Liver (tissue), 8 donors: ENCODE measurements at regions not wholly inside any gene's neighbourhood (a gene's known extent, or its start where the extent isn't known, plus 50 kb on each side); places are given as distances from the start of the nearest gene placed in this dataset.
A peak's percentile ranks its signal among the peaks of the same experiment; 100 is the strongest.
"Not testable (repeated sequence)": the region's sequence is repeated elsewhere in the genome, so short reads cannot be mapped to it uniquely, and the experiment has no call there.

ENCODE experiments used
- DNase-seq: peaks from one replicate; pipeline ENCODE4 v3.0.0-alpha.2; 2017; ENCODE audit warnings: low spot score
- H3K27ac ChIP-seq, 2 donors: one replicate each; pipeline ENCODE4 v1.7.0; 2013; ENCODE audit warnings: inconsistent platforms in 2 of 2, low read length in 2 of 2, control low read depth in 1 of 2, low read depth in 1 of 2, mild to moderate bottlenecking in 1 of 2
- H3K27me3 ChIP-seq, 4 donors: one replicate each; pipeline versions ENCODE4 v1.6.1 to v1.7.0; 2013; ENCODE audit warnings: low read length in 3 of 4, inconsistent platforms in 1 of 4, mild to moderate bottlenecking in 1 of 4, moderate library complexity in 1 of 4; ENCODE audit not compliant: control insufficient read depth in 4 of 4, insufficient read depth in 4 of 4
- H3K36me3 ChIP-seq, 4 donors: one replicate each; pipeline versions ENCODE4 v1.6.1 to v1.7.0; 2013; ENCODE audit warnings: low read length in 3 of 4, mild to moderate bottlenecking in 3 of 4, low read depth in 1 of 4, moderate library complexity in 1 of 4; ENCODE audit not compliant: control insufficient read depth in 4 of 4, insufficient read depth in 3 of 4
- H3K4me1 ChIP-seq, 4 donors: one replicate each; pipeline versions ENCODE4 v1.6.1 to v1.7.0; 2013; ENCODE audit warnings: low read length in 3 of 4, mild to moderate bottlenecking in 3 of 4, moderate library complexity in 1 of 4; ENCODE audit not compliant: control insufficient read depth in 4 of 4, insufficient read depth in 4 of 4
- H3K4me3 ChIP-seq, 3 donors: one replicate each; pipeline versions ENCODE4 v1.6.1 to v1.7.0; 2013; ENCODE audit warnings: low read length in 3 of 3, control low read depth in 1 of 3, low read depth in 1 of 3, mild to moderate bottlenecking in 1 of 3
- H3K9ac ChIP-seq, 2 donors: one replicate each; pipeline ENCODE4 v1.7.0; 2013; ENCODE audit warnings: low read length in 2 of 2, mild to moderate bottlenecking in 2 of 2, moderate library complexity in 2 of 2, control low read depth in 1 of 2, low read depth in 1 of 2
- H3K9me3 ChIP-seq, 4 donors: one replicate each; pipeline versions ENCODE4 v1.6.1 to v1.7.0; 2013; ENCODE audit warnings: low read length in 3 of 4; ENCODE audit not compliant: control insufficient read depth in 4 of 4
- EGR1 ChIP-seq, 2 donors: IDR thresholded peaks; 2 replicates each; pipeline ENCODE4 v1.6.1; 2016 to 2018; ENCODE audit warnings: antibody characterized with exemption in 2 of 2, low read depth in 2 of 2
- RXRA ChIP-seq, 2 donors: IDR thresholded peaks; 2 replicates each; pipeline ENCODE4 v1.6.1; 2017 to 2018; ENCODE audit warnings: antibody characterized with exemption in 2 of 2, mild to moderate bottlenecking in 1 of 2
- YY1 ChIP-seq: IDR thresholded peaks from 2 replicates; pipeline ENCODE4 v1.6.1; 2016; ENCODE audit warnings: antibody characterized with exemption, mild to moderate bottlenecking
- WGBS: extraction: QIAGEN DNeasy Blood & Tissue Kit; methylation state at CpG from one replicate; pipeline ENCODE4 v1.1.7; 2013; 5-methylcytosine and 5-hydroxymethylcytosine counted together
- TF ChIP-seq, protein P1 (sequence below): IDR thresholded peaks from 2 replicates; pipeline ENCODE4 v1.6.1; 2016; ENCODE audit warnings: antibody characterized with exemption
- TF ChIP-seq, protein P2 (sequence below): IDR thresholded peaks from 2 replicates; pipeline ENCODE4 v1.6.1; 2016; ENCODE audit warnings: antibody characterized with exemption
- TF ChIP-seq, protein P3 (sequence below): IDR thresholded peaks from 2 replicates; pipeline ENCODE4 v1.6.1; 2016; ENCODE audit warnings: antibody characterized with exemption
- TF ChIP-seq, protein P4 (sequence below): fragments of 150-350 bp; IDR thresholded peaks from 2 replicates; pipeline ENCODE4 v1.5.1; 2017; ENCODE audit warnings: improper control_type of control experiment, low read depth, low read length; ENCODE audit not compliant: missing input control
- TF ChIP-seq, protein P5 (sequence below): IDR thresholded peaks from 2 replicates; pipeline ENCODE4 v1.6.1; 2016; ENCODE audit warnings: antibody characterized with exemption, mild to moderate bottlenecking
- donor health status: healthy.
- donor health status: healthy.
- donor health status: healthy.
- donor health status: healthy.
- donor health status: healthy.

DNA sequence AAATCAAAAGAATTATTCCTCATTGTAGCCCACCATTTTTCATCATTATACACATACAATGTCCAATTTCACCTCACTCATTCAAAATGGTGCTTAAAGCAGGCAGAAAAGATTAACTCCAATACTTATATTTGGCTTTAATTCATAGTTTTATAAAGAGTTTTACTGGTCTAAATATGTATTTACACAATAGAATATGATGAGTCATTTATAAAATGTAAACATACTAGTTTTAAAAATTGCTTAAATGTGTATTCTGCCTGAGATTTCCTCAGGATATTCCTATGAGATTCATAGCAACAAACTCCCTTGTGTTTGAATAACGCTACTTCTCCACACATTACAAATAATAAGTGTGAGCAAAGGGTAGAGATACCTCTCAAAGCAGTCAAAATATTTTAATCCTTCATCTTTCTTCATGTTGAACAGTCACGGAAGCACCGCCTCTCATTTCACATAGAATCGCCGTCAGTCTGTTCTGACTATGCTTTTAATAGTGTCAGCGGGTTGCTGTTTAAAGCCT is 75.7 kb upstream of the GBE1 start (continued):
- TF ChIP-seq, protein P1, sequence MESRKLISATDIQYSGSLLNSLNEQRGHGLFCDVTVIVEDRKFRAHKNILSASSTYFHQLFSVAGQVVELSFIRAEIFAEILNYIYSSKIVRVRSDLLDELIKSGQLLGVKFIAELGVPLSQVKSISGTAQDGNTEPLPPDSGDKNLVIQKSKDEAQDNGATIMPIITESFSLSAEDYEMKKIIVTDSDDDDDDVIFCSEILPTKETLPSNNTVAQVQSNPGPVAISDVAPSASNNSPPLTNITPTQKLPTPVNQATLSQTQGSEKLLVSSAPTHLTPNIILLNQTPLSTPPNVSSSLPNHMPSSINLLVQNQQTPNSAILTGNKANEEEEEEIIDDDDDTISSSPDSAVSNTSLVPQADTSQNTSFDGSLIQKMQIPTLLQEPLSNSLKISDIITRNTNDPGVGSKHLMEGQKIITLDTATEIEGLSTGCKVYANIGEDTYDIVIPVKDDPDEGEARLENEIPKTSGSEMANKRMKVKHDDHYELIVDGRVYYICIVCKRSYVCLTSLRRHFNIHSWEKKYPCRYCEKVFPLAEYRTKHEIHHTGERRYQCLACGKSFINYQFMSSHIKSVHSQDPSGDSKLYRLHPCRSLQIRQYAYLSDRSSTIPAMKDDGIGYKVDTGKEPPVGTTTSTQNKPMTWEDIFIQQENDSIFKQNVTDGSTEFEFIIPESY, result no peak

DNA sequence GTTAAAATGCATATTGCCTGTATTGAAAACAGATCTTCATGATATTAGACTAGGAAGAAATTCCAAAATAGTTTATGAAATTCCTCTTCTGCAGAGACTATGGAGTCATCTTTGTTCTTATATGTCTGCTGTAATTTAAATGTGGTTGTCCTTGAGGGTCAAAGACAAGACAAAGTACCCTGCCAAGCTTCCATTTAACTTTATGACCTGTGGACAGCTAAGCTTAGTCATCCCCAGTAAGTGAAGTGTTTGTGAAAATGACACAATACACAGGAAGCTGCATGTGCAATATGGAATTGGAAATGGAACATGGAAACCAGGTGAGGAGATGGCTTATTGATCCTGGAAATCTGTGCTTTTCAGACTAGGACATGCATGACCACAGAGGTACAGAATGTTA is 68.5 kb upstream of the GBE1 start:
- no peaks in the 10 kb centered on the region for H3K4me1 ChIP-seq
- H3K4me3 ChIP-seq, result no peak overlapping the region
- no peak overlapping the region for H3K27ac ChIP-seq
- no peak for DNase-seq
- no peak overlapping the region for H3K9ac ChIP-seq
- H3K27me3 ChIP-seq, result no peaks in the 10 kb centered on the region
- no peaks in the 10 kb centered on the region for H3K9me3 ChIP-seq
- no peaks in the 10 kb centered on the region for H3K36me3 ChIP-seq
- TF ChIP-seq, protein P2, sequence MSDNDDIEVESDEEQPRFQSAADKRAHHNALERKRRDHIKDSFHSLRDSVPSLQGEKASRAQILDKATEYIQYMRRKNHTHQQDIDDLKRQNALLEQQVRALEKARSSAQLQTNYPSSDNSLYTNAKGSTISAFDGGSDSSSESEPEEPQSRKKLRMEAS, result no peak
- no peak for TF ChIP-seq EGR1 (IDR thresholded peaks at IDR 0.05; ENCODE audit: low read depth in 2 of 2)
- TF ChIP-seq YY1, result no peak
- TF ChIP-seq RXRA (IDR thresholded peaks at IDR 0.05), result no peak
- TF ChIP-seq, protein P3, sequence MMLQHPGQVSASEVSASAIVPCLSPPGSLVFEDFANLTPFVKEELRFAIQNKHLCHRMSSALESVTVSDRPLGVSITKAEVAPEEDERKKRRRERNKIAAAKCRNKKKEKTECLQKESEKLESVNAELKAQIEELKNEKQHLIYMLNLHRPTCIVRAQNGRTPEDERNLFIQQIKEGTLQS, result no peak
- TF ChIP-seq, protein P1, result no peak
- TF ChIP-seq, protein P4, sequence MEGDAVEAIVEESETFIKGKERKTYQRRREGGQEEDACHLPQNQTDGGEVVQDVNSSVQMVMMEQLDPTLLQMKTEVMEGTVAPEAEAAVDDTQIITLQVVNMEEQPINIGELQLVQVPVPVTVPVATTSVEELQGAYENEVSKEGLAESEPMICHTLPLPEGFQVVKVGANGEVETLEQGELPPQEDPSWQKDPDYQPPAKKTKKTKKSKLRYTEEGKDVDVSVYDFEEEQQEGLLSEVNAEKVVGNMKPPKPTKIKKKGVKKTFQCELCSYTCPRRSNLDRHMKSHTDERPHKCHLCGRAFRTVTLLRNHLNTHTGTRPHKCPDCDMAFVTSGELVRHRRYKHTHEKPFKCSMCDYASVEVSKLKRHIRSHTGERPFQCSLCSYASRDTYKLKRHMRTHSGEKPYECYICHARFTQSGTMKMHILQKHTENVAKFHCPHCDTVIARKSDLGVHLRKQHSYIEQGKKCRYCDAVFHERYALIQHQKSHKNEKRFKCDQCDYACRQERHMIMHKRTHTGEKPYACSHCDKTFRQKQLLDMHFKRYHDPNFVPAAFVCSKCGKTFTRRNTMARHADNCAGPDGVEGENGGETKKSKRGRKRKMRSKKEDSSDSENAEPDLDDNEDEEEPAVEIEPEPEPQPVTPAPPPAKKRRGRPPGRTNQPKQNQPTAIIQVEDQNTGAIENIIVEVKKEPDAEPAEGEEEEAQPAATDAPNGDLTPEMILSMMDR, result no peak

DNA sequence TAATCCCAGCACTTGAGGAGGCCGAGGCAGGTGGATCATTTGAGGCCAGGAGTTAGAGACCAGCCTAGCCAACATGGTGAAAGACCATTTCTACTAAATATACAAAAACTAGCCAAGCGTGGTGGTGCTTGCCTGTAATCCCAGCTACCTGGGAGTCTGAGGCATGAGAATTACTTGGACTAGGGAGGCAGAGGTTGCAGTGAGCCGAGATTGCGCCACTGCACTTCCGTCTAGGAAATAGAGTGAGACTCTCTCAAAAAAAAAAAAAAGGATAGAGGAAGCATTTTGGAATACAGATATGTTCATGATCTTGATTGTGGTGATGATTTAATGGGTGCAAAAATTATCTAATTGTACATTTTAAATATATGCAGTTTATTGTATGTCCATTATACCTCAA is 67.8 kb upstream of the GBE1 start:
- DNase-seq, H3K9ac ChIP-seq, H3K9me3 ChIP-seq, H3K27ac ChIP-seq, H3K4me1 ChIP-seq, H3K4me3 ChIP-seq, H3K27me3 ChIP-seq, H3K36me3 ChIP-seq: not testable (repeated sequence)
- WGBS, result 84% methylated on average over 5 of the region's 5 CpGs

DNA sequence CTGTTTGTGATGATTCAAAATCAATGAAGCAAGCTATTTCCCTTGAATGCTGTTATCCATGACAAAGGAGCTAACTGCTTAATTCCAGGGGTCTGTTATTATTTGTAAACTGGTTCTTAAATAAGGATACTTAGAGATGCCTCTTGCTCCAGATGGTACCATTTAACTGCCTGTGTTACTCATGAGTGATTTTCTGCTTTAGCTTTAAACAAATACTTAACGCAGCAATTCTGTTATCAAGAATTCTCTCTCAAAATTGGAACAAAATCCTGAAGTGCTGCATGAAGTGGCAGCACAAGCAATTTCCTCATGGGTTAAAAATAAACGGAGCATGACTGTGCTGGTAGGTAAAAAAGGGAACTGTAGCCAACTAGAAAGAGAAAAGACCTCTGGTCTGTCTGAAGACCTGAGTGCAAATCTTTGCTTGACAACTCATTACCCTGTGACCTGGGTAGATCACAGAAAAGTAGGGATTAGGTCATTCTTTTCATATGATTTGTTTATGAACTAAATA is 62.5 kb upstream of the GBE1 start:
- whole genome bisulfite sequencing, result 7% methylated on average over 2 of the region's 2 CpGs
- Histone ChIP-seq H3K36me3 (no peaks in the 10 kb centered on the region), H3K9ac (peak overlapping the region; percentile 31 to 86), H3K9me3 (no peaks in the 10 kb centered on the region), H3K4me3 (peak overlapping the region in 1 of 3 donors; percentile 4), H3K4me1 (peaks cover 4 to 19% (median 16%) of the 10 kb centered on the region in 4 donors), H3K27ac (peak overlapping the region; percentile 65 to 75), H3K27me3 (no peaks in the 10 kb centered on the region)
- DNase-seq, result no peak
- TF ChIP-seq, protein P5, sequence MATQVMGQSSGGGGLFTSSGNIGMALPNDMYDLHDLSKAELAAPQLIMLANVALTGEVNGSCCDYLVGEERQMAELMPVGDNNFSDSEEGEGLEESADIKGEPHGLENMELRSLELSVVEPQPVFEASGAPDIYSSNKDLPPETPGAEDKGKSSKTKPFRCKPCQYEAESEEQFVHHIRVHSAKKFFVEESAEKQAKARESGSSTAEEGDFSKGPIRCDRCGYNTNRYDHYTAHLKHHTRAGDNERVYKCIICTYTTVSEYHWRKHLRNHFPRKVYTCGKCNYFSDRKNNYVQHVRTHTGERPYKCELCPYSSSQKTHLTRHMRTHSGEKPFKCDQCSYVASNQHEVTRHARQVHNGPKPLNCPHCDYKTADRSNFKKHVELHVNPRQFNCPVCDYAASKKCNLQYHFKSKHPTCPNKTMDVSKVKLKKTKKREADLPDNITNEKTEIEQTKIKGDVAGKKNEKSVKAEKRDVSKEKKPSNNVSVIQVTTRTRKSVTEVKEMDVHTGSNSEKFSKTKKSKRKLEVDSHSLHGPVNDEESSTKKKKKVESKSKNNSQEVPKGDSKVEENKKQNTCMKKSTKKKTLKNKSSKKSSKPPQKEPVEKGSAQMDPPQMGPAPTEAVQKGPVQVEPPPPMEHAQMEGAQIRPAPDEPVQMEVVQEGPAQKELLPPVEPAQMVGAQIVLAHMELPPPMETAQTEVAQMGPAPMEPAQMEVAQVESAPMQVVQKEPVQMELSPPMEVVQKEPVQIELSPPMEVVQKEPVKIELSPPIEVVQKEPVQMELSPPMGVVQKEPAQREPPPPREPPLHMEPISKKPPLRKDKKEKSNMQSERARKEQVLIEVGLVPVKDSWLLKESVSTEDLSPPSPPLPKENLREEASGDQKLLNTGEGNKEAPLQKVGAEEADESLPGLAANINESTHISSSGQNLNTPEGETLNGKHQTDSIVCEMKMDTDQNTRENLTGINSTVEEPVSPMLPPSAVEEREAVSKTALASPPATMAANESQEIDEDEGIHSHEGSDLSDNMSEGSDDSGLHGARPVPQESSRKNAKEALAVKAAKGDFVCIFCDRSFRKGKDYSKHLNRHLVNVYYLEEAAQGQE, result no peak
- TF ChIP-seq RXRA (IDR thresholded peaks at IDR 0.05), result peak in 1 of 2 donors; percentile 9
